ENCODE measurements at regions not wholly inside any gene's neighbourhood (a gene's known extent, or its start where the extent isn't known, plus 50 kb on each side); places are given as distances from the start of the nearest gene placed in this dataset.

DNA sequence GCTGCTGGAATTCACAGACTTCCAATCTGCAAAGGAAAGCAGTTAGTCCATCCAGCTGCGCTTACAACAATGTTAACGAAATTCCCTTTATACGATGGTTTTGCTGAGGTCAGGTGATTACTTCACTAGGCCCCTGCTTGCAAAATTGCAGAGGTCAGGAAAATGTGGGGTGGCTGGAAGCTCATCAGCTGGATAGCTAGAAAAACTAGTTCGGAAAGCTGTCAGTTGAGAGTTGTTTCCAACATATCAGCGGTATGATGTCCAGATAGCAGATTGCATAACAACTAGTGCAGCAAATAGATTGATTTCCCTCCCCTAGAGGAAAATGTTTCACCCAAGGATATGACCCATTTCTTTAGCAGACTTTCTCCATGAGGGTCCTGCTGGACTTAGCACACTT is 2021.1 kb upstream of the CELF4 start:
- TF ChIP-seq, protein P1, sequence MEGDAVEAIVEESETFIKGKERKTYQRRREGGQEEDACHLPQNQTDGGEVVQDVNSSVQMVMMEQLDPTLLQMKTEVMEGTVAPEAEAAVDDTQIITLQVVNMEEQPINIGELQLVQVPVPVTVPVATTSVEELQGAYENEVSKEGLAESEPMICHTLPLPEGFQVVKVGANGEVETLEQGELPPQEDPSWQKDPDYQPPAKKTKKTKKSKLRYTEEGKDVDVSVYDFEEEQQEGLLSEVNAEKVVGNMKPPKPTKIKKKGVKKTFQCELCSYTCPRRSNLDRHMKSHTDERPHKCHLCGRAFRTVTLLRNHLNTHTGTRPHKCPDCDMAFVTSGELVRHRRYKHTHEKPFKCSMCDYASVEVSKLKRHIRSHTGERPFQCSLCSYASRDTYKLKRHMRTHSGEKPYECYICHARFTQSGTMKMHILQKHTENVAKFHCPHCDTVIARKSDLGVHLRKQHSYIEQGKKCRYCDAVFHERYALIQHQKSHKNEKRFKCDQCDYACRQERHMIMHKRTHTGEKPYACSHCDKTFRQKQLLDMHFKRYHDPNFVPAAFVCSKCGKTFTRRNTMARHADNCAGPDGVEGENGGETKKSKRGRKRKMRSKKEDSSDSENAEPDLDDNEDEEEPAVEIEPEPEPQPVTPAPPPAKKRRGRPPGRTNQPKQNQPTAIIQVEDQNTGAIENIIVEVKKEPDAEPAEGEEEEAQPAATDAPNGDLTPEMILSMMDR (IDR thresholded peaks at IDR 0.05; ENCODE audit: insufficient read depth, low read depth, low read length) = no peak
- TF ChIP-seq EZH2 (IDR thresholded peaks at IDR 0.05; ENCODE audit: insufficient read depth, low read length) = no peak
